HG02623 (cell line): ENCODE measurements at regions not wholly inside any gene's neighbourhood (a gene's known extent, or its start where the extent isn't known, plus 50 kb on each side); places are given as distances from the start of the nearest gene placed in this dataset.
A peak's percentile ranks its signal among the peaks of the same experiment; 100 is the strongest.

ENCODE experiments used
- ATAC-seq: cut with Tn5 transposase; IDR thresholded peaks from one replicate; pipeline ENCODE4 v1.9.1; 2021; ENCODE audit warnings: moderate library complexity; ENCODE audit not compliant: unreplicated experiment

DNA sequence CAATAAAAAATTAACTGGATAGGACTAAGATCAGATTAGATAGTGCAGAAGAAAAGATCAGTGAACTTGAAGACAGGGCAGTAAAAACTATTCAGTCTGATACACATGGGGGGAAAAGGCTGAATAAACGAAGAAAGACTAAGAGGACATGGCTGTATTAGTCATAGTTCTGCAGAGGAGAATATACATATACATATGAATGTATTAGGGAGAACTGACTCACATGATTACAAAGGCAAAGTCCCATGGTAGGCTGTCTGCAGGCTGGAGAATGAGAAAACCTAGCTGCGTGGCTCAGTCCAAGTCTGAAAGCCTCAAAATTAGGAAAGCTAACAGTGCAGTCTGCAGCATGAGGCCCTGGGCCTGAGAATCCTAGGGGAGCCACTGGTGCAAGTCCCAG, 98.2 kb upstream of the GNAO1 start:
- no peak for ATAC-seq

- ATAC-seq, result no peak
Observed at GRCh38 chr16:56090076-56090475, 101.2 kb upstream of the GNAO1 start.

- ATAC-seq, result no peak
Observed at GRCh38 chr16:56087626-56088025, 103.7 kb upstream of the GNAO1 start.

DNA sequence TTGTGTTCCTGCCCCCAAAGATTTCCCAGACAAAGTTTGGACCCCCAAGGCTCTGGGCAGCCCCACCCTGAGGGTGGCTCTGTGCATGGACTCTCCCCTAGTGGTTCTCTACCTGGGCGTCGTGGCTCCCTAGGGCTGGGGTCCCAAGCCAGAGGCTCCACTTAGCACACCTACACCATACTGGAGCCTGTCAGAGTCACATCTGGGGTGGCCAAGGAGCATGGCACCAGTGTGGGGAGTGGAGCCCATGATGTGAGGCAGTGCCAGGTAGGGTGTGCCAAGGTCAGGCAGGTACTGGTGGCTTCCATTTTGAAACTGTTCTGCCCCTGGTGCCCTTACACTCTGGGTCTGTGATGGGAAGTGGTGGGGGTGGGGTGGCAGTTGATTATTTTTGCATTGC, 109.9 kb upstream of the GNAO1 start:
- ATAC-seq, result no peak

- no peak for ATAC-seq
Observed at GRCh38 chr16:56075732-56076388, 115.4 kb upstream of the GNAO1 start.

DNA sequence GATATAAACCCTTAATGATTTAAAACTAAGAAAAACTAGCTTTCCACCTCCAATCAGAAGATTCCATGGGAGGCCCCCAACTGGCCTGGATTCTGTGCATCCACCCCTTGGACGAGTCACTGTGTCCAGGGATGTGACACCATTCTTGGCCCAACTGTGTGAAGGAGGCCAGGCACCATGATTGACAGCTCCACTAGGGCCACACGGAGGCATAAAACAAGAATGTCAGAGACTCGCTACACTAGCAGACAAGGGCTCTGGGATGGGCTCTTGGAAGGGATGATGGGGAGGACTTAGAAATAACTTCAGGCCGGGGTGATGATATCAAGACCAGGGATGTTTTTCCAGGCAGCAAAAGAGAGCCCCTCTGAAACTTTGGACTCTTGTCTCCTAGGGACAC, 117.8 kb upstream of the GNAO1 start:
- no peak for ATAC-seq

DNA sequence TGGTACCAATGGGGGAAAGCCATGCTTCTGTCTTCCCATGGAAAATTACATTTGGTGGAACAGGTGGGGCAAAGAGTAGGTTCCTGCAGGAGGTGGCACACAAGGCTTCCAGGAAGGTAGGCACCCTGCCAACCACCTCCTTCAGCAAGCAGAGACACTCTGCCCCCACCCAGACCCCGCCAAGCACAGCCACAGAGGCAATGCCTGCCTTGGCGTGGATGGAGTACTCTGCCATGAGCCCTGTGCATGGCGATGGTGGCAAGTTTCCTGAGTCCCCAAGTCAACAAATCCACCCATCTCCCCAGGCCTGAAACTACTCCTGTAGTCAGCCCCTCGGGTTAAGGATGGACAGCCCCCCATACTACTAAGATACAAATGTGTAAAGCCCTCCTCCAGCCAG, 119.2 kb upstream of the GNAO1 start:
- no peak for ATAC-seq

DNA sequence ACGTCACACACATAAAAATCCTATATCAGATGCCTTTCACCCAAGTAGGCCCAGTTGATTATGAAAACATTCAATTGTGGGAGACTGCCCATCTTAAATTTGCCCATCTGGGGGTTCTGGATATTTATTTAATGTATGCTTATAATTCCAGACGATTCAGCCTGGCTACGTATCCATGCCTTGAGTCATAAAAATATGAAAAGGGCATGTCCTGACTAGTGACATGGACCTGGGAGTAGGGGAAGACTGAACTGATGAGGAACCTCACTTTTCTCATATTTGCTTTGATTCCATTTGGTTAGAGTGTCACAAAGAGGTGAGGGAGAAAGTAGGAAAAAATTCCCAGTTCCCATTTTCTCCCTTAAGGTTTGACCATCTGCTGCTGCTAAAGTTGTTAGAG, 122.5 kb upstream of the GNAO1 start:
- ATAC-seq, result no peak

DNA sequence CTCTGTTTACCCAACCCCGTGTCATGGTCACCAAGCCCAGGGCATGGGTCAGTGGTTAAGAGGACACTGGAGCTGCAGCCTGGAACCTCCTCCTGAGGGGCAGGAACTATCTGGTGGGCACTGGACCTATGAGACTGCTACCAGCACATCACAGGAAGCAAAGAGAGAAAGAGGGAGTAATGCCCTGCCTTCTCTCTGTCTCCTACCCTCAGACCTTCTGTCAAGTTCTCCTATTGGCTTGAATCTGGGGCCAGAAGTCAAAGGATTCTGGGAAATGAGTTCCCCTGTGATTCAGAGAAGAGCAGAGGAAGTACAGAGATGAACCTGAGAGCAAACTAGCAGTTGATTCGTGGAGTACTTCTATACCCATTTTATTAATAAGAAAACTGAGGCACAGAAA, 123.0 kb upstream of the GNAO1 start:
- ATAC-seq, result no peak

GRCh38 chr16:56067406-56067805, 123.9 kb upstream of the GNAO1 start:
- ATAC-seq, result no peak

GRCh38 chr16:56066617-56067016, 124.7 kb upstream of the GNAO1 start:
- ATAC-seq, result no peak

- ATAC-seq, result no peak
Observed at GRCh38 chr16:56063111-56063510, 128.2 kb upstream of the GNAO1 start.

DNA sequence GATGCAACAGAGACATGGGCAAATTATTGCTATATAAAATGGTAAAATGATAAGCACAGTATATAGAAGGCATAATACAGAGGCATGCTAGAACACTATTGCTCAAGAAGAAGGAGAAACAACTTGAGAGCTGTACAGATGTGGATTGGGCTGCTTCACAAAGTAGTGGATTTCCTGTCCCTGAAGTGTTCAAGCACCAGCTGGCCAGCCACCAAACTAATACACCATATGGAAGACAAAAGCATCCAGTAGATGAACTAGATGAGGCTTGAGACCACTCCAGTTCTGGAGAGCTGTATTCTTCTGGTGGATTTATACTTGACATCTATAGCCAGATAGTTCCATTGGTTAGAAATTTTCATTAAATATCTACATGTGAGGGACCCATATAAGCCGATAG, 134.1 kb upstream of the GNAO1 start:
- no peak for ATAC-seq

DNA sequence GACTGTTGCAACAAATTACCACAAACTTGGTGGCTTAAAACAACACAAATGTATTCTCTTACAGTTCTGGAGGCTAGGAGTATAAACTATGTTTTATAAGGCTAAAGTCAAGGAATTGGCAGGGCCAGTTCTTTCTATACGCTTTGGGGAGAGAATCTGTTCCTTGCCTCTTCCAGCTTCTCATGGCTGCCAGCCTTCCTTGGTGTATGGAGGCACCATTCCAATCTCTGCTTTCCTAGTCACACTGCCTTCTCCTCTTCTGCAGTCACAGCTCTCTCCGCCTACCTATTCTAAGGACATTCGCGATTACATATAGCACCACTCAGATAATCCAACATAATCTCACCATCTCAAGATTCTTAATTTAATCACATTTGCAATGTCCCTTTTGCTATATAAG, 140.4 kb upstream of the GNAO1 start:
- ATAC-seq, result no peak

DNA sequence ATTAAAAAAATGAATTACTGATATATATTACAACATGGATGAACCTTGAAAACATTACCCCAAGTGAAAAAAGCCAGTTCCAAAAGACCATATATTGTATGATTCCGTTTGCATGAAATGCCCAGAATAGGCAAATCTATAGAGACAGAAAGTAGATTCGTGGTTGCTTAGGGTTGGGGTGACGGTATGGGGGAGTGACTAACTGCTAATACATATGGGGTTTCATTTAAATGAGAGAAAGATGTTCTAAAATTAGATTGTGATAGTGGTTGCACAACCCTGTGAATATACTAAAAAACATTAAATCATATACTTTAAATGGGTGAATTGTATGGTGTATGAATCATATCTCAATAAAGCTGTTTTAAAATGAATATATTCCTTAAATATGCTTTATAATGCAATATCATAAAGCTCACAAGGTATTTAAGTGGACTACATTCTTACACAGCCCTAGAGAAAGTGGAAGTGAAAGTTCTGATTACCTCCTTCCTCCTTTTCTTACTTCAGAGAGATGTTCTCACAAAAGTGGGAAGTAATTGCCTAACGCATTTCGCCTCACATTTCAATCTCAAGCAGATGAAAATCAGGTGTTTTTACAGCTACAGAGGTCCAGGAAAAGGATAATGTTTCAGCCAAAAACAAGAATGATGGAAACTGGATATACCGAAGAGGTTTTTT, 142.7 kb upstream of the GNAO1 start:
- peak; percentile 79 for ATAC-seq

DNA sequence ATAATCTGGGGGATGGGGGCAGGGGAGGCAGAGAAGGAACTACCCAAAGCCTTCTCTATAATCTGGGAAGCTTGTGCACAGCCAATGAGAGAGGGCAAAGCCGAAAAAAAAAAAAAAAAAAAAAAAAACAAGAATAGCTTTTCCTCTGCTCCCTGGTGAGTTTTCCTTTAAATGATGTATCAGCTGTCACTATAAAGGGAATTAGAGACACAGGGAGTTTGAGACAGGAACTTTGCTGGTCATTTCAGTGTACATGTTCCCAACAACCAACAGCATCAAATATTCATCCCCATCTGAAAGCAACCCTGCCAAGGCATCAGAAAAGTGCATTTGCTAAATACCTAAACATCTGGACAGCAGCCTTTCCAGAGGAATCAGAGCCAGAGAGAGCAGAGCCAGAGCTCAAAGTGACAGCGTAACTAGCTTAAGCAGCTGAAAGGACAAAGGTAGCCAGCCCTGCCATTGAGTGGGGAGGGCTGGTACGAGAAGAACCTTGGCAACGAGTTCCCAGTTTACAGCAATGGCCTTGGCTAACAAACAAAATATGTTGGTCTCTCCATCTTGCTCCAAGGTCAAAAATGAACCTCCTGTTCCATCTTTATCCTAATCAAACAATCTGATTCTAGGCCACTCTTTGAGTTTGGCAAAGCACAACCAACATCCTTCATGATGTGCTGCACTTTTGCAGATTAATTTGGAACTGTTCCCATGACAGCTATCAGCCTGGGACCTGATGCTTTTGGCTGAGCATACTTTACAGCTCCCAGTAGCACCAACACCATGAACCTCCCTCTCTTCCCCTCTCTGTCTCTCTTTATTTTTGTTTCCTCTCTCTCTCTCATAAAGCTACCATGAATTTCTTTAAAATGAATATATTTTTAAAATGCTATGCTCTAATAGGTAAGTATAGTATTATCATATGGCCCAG, 143.7 kb upstream of the GNAO1 start:
- ATAC-seq, result no peak

- no peak for ATAC-seq
Observed at GRCh38 chr16:56042416-56042815, 148.9 kb upstream of the GNAO1 start.

DNA sequence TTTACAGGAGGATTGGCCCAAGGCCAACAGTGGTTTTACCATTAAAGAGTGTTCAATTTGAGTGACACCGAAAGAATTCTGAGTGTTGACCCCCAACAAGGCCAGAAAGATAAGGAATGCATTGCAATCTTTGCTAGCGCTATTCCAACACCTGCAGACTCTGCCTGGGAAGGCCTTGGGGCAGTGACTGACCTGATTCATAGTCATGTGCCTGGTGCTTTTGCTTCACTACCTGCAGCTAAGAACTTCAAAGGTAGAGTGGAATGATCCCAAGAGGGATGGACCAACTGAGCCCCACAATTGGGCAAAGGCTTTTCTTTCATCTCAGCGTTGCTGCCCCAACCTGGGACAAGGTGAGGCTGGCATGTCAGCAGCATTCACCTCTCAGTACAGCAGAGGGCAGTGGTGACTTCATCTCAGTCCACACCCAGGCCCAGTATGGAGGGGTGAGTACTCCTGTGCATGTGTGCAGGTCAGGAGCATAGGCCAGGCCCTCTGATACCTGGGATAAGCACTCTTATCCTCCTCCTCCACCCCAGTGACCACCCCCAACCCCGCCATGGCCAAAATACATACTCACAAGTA, 149.6 kb upstream of the GNAO1 start:
- ATAC-seq, result no peak

DNA sequence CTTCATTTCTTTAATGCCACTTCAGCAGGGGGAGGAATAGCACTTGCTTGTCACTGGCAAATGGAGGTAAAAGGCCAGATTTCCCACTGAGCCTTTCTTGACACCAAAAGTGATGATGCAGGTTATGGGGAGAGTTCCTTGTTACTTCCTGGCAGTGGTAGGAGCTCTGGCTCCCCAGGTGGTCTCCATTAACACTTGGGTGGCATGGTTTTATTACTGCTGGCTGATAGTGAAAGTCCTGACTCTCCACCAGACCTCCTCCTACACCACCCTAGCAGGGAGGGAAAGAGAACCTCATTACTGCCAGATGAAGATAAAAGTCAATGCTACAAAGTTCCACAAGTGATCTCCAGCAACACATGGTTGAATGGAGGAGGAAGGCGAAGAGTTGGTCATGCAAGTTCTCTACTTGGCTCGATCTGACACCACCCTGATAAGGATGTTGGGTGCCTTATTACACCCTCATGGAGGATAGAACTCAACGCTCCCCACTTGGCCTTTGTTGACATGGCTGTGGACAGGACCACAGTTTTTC, 152.7 kb upstream of the GNAO1 start:
- no peak for ATAC-seq

DNA sequence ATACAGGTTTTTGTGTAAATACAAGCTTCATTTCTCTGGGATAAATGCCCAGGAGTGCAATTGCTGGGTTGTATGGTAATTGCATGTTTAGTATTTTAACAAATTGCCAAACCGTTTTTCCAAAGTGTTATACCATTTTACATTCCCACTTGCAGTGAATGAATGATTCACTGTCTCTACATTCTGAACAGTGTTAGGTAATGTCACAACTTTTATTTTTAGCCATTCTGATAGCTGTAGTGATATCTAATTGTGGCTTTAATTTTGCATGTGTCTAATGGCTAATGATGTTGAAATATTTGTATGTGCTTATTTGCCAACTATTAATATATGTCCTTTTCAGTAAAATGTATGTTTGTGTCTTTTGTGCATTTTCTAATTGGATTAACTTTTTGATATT, 156.9 kb upstream of the CES5A start:
- no peak for ATAC-seq

- ATAC-seq, result no peak
Observed at GRCh38 chr16:56029026-56029425, 153.9 kb upstream of the CES5A start.
